Iris pigment epithelial cell (primary cell): ENCODE measurements at regions not wholly inside any gene's neighbourhood (a gene's known extent, or its start where the extent isn't known, plus 50 kb on each side); places are given as distances from the start of the nearest gene placed in this dataset.
"Not testable (repeated sequence)": the region's sequence is repeated elsewhere in the genome, so short reads cannot be mapped to it uniquely, and the experiment has no call there.

Source experiments
- DNase-seq: peaks from one replicate; pipeline ENCODE4 v3.0.0-alpha.2; 2011; ENCODE audit warnings: low read depth

- peak; percentile 54 for DNase-seq
Measured at GRCh38 chr1:87398641-87399040, 70.0 kb downstream of the LMO4 start.

GRCh38 chr1:87399264-87399663 is 70.6 kb downstream of the LMO4 start:
- no peak for DNase-seq

- no peak for DNase-seq
Measured at GRCh38 chr1:87399701-87400100, 71.0 kb downstream of the LMO4 start.

- no peak for DNase-seq
Measured at GRCh38 chr1:87400813-87401212, 72.1 kb downstream of the LMO4 start.

GRCh38 chr1:87402241-87403002 is 73.7 kb downstream of the LMO4 start:
- peak; percentile 77 for DNase-seq

GRCh38 chr1:87403061-87403820 is 74.6 kb downstream of the LMO4 start:
- DNase-seq: no peak

GRCh38 chr1:87404296-87404695 is 75.6 kb downstream of the LMO4 start:
- DNase-seq: no peak

- DNase-seq: no peak
Measured at GRCh38 chr1:87408665-87409248, 80.1 kb downstream of the LMO4 start.

GRCh38 chr1:87410776-87411480 is 82.2 kb downstream of the LMO4 start:
- DNase-seq: no peak

- not testable (repeated sequence) for DNase-seq
Measured at GRCh38 chr1:87413846-87414245, 85.2 kb downstream of the LMO4 start.

- no peak for DNase-seq
Measured at GRCh38 chr1:87418048-87418447, 89.4 kb downstream of the LMO4 start.

GRCh38 chr1:87421809-87422208 is 93.1 kb downstream of the LMO4 start:
- DNase-seq: no peak

- DNase-seq: no peak
Measured at GRCh38 chr1:87424541-87424940, 95.9 kb downstream of the LMO4 start.

- peak; percentile 54 for DNase-seq
Measured at GRCh38 chr1:87426463-87427249, 98.0 kb downstream of the LMO4 start.

GRCh38 chr1:87428367-87428766 is 99.7 kb downstream of the LMO4 start:
- DNase-seq: no peak

GRCh38 chr1:87428883-87429282 is 100.2 kb downstream of the LMO4 start:
- no peak for DNase-seq

- no peak for DNase-seq
Measured at GRCh38 chr1:87432685-87433084, 104.0 kb downstream of the LMO4 start.

GRCh38 chr1:87433101-87433500 is 104.4 kb downstream of the LMO4 start:
- DNase-seq: not testable (repeated sequence)

- DNase-seq: peak; percentile 44
Measured at GRCh38 chr1:87435484-87435883, 106.8 kb downstream of the LMO4 start.

- DNase-seq: not testable (repeated sequence)
Measured at GRCh38 chr1:87436115-87436514, 107.4 kb downstream of the LMO4 start.

- DNase-seq: no peak
Measured at GRCh38 chr1:87436534-87436933, 107.9 kb downstream of the LMO4 start.
